ENCODE measurements at regions not wholly inside any gene's neighbourhood (a gene's known extent, or its start where the extent isn't known, plus 50 kb on each side); places are given as distances from the start of the nearest gene placed in this dataset.

DNA sequence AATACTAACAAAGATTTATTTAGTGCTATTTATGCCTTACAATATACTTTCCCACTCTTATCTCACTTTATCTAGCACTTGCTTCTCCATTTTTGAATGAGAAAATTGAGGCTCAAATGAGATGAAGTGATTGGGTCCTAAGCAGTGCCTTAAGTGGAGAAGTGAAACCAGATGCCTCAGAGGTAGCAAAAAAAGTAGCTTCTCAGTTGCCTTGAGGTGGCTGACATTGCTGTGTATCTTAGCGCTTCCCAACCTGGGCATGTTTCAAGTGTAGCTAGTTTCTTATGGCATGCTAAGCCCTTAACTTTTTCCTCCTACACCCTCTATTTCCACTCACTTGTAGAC, 390.4 kb downstream of the OMA1 start:
- TF ChIP-seq, protein P1, sequence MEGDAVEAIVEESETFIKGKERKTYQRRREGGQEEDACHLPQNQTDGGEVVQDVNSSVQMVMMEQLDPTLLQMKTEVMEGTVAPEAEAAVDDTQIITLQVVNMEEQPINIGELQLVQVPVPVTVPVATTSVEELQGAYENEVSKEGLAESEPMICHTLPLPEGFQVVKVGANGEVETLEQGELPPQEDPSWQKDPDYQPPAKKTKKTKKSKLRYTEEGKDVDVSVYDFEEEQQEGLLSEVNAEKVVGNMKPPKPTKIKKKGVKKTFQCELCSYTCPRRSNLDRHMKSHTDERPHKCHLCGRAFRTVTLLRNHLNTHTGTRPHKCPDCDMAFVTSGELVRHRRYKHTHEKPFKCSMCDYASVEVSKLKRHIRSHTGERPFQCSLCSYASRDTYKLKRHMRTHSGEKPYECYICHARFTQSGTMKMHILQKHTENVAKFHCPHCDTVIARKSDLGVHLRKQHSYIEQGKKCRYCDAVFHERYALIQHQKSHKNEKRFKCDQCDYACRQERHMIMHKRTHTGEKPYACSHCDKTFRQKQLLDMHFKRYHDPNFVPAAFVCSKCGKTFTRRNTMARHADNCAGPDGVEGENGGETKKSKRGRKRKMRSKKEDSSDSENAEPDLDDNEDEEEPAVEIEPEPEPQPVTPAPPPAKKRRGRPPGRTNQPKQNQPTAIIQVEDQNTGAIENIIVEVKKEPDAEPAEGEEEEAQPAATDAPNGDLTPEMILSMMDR (IDR thresholded peaks at IDR 0.05) = no peak
- no peak for TF ChIP-seq POLR2A (IDR thresholded peaks at IDR 0.05)

All from Peyer's patch (tissue), 4 donors.